ENCODE measurements at regions not wholly inside any gene's neighbourhood (a gene's known extent, or its start where the extent isn't known, plus 50 kb on each side); places are given as distances from the start of the nearest gene placed in this dataset.
A peak's percentile ranks its signal among the peaks of the same experiment; 100 is the strongest.
"Not testable (repeated sequence)": the region's sequence is repeated elsewhere in the genome, so short reads cannot be mapped to it uniquely, and the experiment has no call there.

DNA sequence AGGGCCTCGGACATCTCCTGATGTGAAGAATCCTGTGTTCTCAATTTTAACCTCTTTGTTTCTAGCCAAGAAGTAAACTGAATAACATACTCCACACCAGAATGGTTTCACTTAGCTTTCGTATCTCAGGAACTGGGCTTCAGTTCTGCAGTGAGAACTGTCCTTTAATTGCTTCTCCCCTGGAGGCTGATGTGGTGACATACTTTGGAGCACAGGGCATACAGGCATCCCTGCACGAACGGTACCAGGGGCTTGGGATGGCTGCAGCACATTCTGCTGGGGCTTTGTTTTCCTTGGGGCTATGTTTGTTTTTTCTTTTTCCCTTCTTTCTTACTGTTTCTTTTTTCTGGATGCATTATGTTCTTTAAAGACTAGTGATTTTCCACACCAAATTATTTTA is 230.5 kb downstream of the TM9SF2 start:
- no peaks in the 10 kb centered on the region for H3K36me3 ChIP-seq (ENCODE audit: control insufficient read depth in 1 of 2, insufficient read depth in 2 of 2, low read length in 2 of 2)
- H3K4me3 ChIP-seq (ENCODE audit: low read depth in 1 of 2, low read length in 2 of 2): no peak overlapping the region
- H3K27ac ChIP-seq (ENCODE audit: low read depth, low read length): no peak overlapping the region
- H3K9me3 ChIP-seq (ENCODE audit: control insufficient read depth in 1 of 2, low read length in 2 of 2): no peaks in the 10 kb centered on the region
- no peaks in the 10 kb centered on the region for H3K27me3 ChIP-seq (ENCODE audit: control insufficient read depth in 1 of 2, insufficient read depth in 2 of 2, low read length in 2 of 2)
- H3K9ac ChIP-seq (ENCODE audit: low read depth in 1 of 2, low read length in 2 of 2): no peak overlapping the region
- peaks cover 7 to 14% of the 10 kb centered on the region in 2 donors for H3K4me1 ChIP-seq (ENCODE audit: control insufficient read depth in 1 of 2, insufficient read depth in 2 of 2, low read length in 2 of 2)

- no peak overlapping the region for H3K27ac ChIP-seq (ENCODE audit: low read depth, low read length)
- no peaks in the 10 kb centered on the region for H3K36me3 ChIP-seq (ENCODE audit: control insufficient read depth in 1 of 2, insufficient read depth in 2 of 2, low read length in 2 of 2)
- no peak overlapping the region for H3K9ac ChIP-seq (ENCODE audit: low read depth in 1 of 2, low read length in 2 of 2)
- no peaks in the 10 kb centered on the region for H3K27me3 ChIP-seq (ENCODE audit: control insufficient read depth in 1 of 2, insufficient read depth in 2 of 2, low read length in 2 of 2)
- H3K9me3 ChIP-seq (ENCODE audit: control insufficient read depth in 1 of 2, low read length in 2 of 2): no peaks in the 10 kb centered on the region
- H3K4me1 ChIP-seq (ENCODE audit: control insufficient read depth in 1 of 2, insufficient read depth in 2 of 2, low read length in 2 of 2): peaks cover 7 to 14% of the 10 kb centered on the region in 2 donors
- no peak overlapping the region for H3K4me3 ChIP-seq (ENCODE audit: low read depth in 1 of 2, low read length in 2 of 2)
These were observed 229.1 kb downstream of the TM9SF2 start for GRCh38 chr13:99730403-99730802.

- H3K9me3 ChIP-seq (ENCODE audit: control insufficient read depth in 1 of 2, low read length in 2 of 2): no peaks in the 10 kb centered on the region
- no peak overlapping the region for H3K27ac ChIP-seq (ENCODE audit: low read depth, low read length)
- H3K27me3 ChIP-seq (ENCODE audit: control insufficient read depth in 1 of 2, insufficient read depth in 2 of 2, low read length in 2 of 2): no peaks in the 10 kb centered on the region
- H3K4me1 ChIP-seq (ENCODE audit: control insufficient read depth in 1 of 2, insufficient read depth in 2 of 2, low read length in 2 of 2): peaks cover 10 to 20% of the 10 kb centered on the region in 2 donors
- H3K36me3 ChIP-seq (ENCODE audit: control insufficient read depth in 1 of 2, insufficient read depth in 2 of 2, low read length in 2 of 2): no peaks in the 10 kb centered on the region
- no peak overlapping the region for H3K4me3 ChIP-seq (ENCODE audit: low read depth in 1 of 2, low read length in 2 of 2)
- H3K9ac ChIP-seq (ENCODE audit: low read depth in 1 of 2, low read length in 2 of 2): no peak overlapping the region
These were observed 228.5 kb downstream of the TM9SF2 start for GRCh38 chr13:99729745-99730144.

GRCh38 chr13:99727651-99728050 is 226.4 kb downstream of the TM9SF2 start:
- H3K27ac ChIP-seq (ENCODE audit: low read depth, low read length); H3K9me3 ChIP-seq (ENCODE audit: control insufficient read depth in 1 of 2, low read length in 2 of 2); H3K27me3 ChIP-seq (ENCODE audit: control insufficient read depth in 1 of 2, insufficient read depth in 2 of 2, low read length in 2 of 2); H3K4me3 ChIP-seq (ENCODE audit: low read depth in 1 of 2, low read length in 2 of 2); H3K36me3 ChIP-seq (ENCODE audit: control insufficient read depth in 1 of 2, insufficient read depth in 2 of 2, low read length in 2 of 2); H3K9ac ChIP-seq (ENCODE audit: low read depth in 1 of 2, low read length in 2 of 2): not testable (repeated sequence)
- H3K4me1 ChIP-seq (ENCODE audit: control insufficient read depth in 1 of 2, insufficient read depth in 2 of 2, low read length in 2 of 2): peaks cover 22 to 24% of the 10 kb centered on the region in 2 donors

DNA sequence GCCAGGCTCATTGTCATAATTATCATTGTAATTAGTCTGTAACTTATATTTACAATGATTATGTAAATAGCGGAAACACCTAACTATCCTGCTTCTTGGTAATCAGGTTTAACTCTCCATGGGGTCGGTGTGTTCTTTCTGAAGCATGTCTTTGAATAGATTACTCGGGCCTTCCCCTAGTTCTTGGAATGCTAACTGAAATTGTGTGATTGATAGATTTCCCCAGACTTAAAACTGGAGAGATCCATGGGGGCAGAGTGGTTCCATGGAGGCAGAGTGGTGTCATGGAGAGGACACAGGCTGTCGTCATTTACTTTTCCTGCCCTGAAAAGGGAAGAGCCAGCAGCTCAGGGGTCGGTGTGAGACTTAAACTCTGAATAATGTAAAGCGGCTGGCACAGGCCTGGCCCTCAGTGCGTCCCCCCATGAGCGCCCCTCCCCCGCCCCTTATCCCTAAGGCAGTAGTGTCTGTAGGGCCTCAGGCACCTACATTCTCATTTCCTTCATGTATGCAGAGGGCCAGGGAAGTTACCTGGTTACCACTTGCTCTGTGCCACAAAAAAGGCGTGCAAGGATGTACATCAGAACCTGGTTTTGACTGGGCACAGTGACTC is 225.1 kb downstream of the TM9SF2 start:
- Histone ChIP-seq H3K9ac (ENCODE audit: low read depth in 1 of 2, low read length in 2 of 2) (no peak overlapping the region), H3K27ac (ENCODE audit: low read depth, low read length) (no peak overlapping the region), H3K36me3 (ENCODE audit: control insufficient read depth in 1 of 2, insufficient read depth in 2 of 2, low read length in 2 of 2) (no peaks in the 10 kb centered on the region), H3K4me1 (ENCODE audit: control insufficient read depth in 1 of 2, insufficient read depth in 2 of 2, low read length in 2 of 2) (peaks cover 30 to 36% of the 10 kb centered on the region in 2 donors), H3K4me3 (ENCODE audit: low read depth in 1 of 2, low read length in 2 of 2) (no peak overlapping the region), H3K9me3 (ENCODE audit: control insufficient read depth in 1 of 2, low read length in 2 of 2) (no peaks in the 10 kb centered on the region), H3K27me3 (ENCODE audit: control insufficient read depth in 1 of 2, insufficient read depth in 2 of 2, low read length in 2 of 2) (no peaks in the 10 kb centered on the region)

- Histone ChIP-seq H3K4me1 (ENCODE audit: control insufficient read depth in 1 of 2, insufficient read depth in 2 of 2, low read length in 2 of 2) (peaks cover 30 to 37% of the 10 kb centered on the region in 2 donors), H3K27me3 (ENCODE audit: control insufficient read depth in 1 of 2, insufficient read depth in 2 of 2, low read length in 2 of 2) (no peaks in the 10 kb centered on the region), H3K36me3 (ENCODE audit: control insufficient read depth in 1 of 2, insufficient read depth in 2 of 2, low read length in 2 of 2) (no peaks in the 10 kb centered on the region), H3K27ac (ENCODE audit: low read depth, low read length) (no peak overlapping the region), H3K9me3 (ENCODE audit: control insufficient read depth in 1 of 2, low read length in 2 of 2) (no peaks in the 10 kb centered on the region), H3K4me3 (ENCODE audit: low read depth in 1 of 2, low read length in 2 of 2) (no peak overlapping the region), H3K9ac (ENCODE audit: low read depth in 1 of 2, low read length in 2 of 2) (no peak overlapping the region)
These were observed 224.4 kb downstream of the TM9SF2 start for GRCh38 chr13:99725644-99726043.

GRCh38 chr13:99724633-99725517 is 223.6 kb downstream of the TM9SF2 start:
- H3K4me1 ChIP-seq (ENCODE audit: control insufficient read depth in 1 of 2, insufficient read depth in 2 of 2, low read length in 2 of 2): peaks cover 30 to 37% of the 10 kb centered on the region in 2 donors
- H3K27me3 ChIP-seq (ENCODE audit: control insufficient read depth in 1 of 2, insufficient read depth in 2 of 2, low read length in 2 of 2): no peaks in the 10 kb centered on the region
- no peaks in the 10 kb centered on the region for H3K9me3 ChIP-seq (ENCODE audit: control insufficient read depth in 1 of 2, low read length in 2 of 2)
- no peak overlapping the region for H3K4me3 ChIP-seq (ENCODE audit: low read depth in 1 of 2, low read length in 2 of 2)
- H3K27ac ChIP-seq (ENCODE audit: low read depth, low read length): no peak overlapping the region
- no peak overlapping the region for H3K9ac ChIP-seq (ENCODE audit: low read depth in 1 of 2, low read length in 2 of 2)
- no peaks in the 10 kb centered on the region for H3K36me3 ChIP-seq (ENCODE audit: control insufficient read depth in 1 of 2, insufficient read depth in 2 of 2, low read length in 2 of 2)

DNA sequence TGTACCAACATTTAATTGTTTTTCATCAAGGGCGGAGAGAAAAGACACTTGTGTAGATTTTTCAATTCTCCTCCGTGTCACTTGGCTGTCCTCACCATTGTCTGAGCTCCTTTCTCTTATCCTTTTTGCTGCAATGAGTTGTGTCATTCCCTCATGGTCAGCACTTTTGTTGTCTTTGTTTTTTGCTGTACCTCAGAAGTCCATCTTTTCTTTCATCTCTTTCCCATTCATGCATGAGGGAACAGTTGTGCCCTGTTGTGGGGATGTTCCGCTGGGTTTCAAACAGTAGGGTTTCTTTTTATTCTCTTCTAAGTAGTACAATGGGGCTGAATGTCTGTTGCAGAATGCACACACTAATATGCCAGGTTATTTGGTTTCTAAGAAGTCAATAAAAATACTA is 222.6 kb downstream of the TM9SF2 start:
- no peak overlapping the region for H3K9ac ChIP-seq (ENCODE audit: low read depth in 1 of 2, low read length in 2 of 2)
- no peak overlapping the region for H3K4me3 ChIP-seq (ENCODE audit: low read depth in 1 of 2, low read length in 2 of 2)
- no peaks in the 10 kb centered on the region for H3K27me3 ChIP-seq (ENCODE audit: control insufficient read depth in 1 of 2, insufficient read depth in 2 of 2, low read length in 2 of 2)
- H3K4me1 ChIP-seq (ENCODE audit: control insufficient read depth in 1 of 2, insufficient read depth in 2 of 2, low read length in 2 of 2): peaks cover 30 to 37% of the 10 kb centered on the region in 2 donors
- no peaks in the 10 kb centered on the region for H3K9me3 ChIP-seq (ENCODE audit: control insufficient read depth in 1 of 2, low read length in 2 of 2)
- no peaks in the 10 kb centered on the region for H3K36me3 ChIP-seq (ENCODE audit: control insufficient read depth in 1 of 2, insufficient read depth in 2 of 2, low read length in 2 of 2)
- no peak overlapping the region for H3K27ac ChIP-seq (ENCODE audit: low read depth, low read length)

DNA sequence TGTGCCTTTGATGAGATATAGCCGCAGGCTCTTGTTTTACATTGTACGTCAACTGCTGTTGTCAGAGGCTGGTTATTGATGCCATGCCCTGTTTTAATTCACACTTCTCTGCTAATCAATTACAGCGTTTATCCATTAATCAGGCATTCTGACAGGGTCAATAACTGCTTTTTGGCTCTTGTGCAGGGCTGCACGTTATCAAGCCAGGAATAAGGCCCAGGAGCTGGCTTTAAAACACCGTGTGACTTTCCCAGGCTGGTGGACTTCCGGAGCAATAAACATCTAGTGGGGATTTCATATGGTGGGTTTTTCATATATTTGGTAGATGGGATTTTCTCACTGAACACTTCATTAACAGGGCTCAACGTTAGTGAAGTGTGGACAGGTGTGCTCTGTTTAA is 221.7 kb downstream of the TM9SF2 start:
- Histone ChIP-seq H3K4me3 (ENCODE audit: low read depth in 1 of 2, low read length in 2 of 2) (no peak overlapping the region), H3K36me3 (ENCODE audit: control insufficient read depth in 1 of 2, insufficient read depth in 2 of 2, low read length in 2 of 2) (no peaks in the 10 kb centered on the region), H3K27ac (ENCODE audit: low read depth, low read length) (no peak overlapping the region), H3K27me3 (ENCODE audit: control insufficient read depth in 1 of 2, insufficient read depth in 2 of 2, low read length in 2 of 2) (no peaks in the 10 kb centered on the region), H3K9ac (ENCODE audit: low read depth in 1 of 2, low read length in 2 of 2) (peak overlapping the region in 1 of 2 donors; percentile 21), H3K4me1 (ENCODE audit: control insufficient read depth in 1 of 2, insufficient read depth in 2 of 2, low read length in 2 of 2) (peaks cover 30 to 37% of the 10 kb centered on the region in 2 donors), H3K9me3 (ENCODE audit: control insufficient read depth in 1 of 2, low read length in 2 of 2) (no peaks in the 10 kb centered on the region)

- H3K9ac ChIP-seq (ENCODE audit: low read depth in 1 of 2, low read length in 2 of 2): peak overlapping the region in 1 of 2 donors; percentile 21
- H3K27me3 ChIP-seq (ENCODE audit: control insufficient read depth in 1 of 2, insufficient read depth in 2 of 2, low read length in 2 of 2): no peaks in the 10 kb centered on the region
- H3K9me3 ChIP-seq (ENCODE audit: control insufficient read depth in 1 of 2, low read length in 2 of 2): no peaks in the 10 kb centered on the region
- no peak overlapping the region for H3K27ac ChIP-seq (ENCODE audit: low read depth, low read length)
- H3K4me1 ChIP-seq (ENCODE audit: control insufficient read depth in 1 of 2, insufficient read depth in 2 of 2, low read length in 2 of 2): peaks cover 30 to 37% of the 10 kb centered on the region in 2 donors
- H3K4me3 ChIP-seq (ENCODE audit: low read depth in 1 of 2, low read length in 2 of 2): peak overlapping the region in 1 of 2 donors; percentile 19
- H3K36me3 ChIP-seq (ENCODE audit: control insufficient read depth in 1 of 2, insufficient read depth in 2 of 2, low read length in 2 of 2): no peaks in the 10 kb centered on the region
These were observed 221.1 kb downstream of the TM9SF2 start for GRCh38 chr13:99722338-99722818.
